ENCODE measurements at regions not wholly inside any gene's neighbourhood (a gene's known extent, or its start where the extent isn't known, plus 50 kb on each side); places are given as distances from the start of the nearest gene placed in this dataset.

- no peak overlapping the region for H3K4me2 ChIP-seq (ENCODE audit: extremely low read depth, insufficient read depth, low read length)
- H3K36me3 ChIP-seq (ENCODE audit: control insufficient read depth, insufficient read depth, low read length) = no peaks in the 10 kb centered on the region
- H3K9ac ChIP-seq (ENCODE audit: insufficient read depth, low read length) = no peak overlapping the region
- no peak for TF ChIP-seq EZH2 (IDR thresholded peaks at IDR 0.05; ENCODE audit: low read length, missing control alignments)
- no peak for TF ChIP-seq CTCF (conservative IDR thresholded peaks at IDR 0.05 in 1 of 2, IDR thresholded peaks at IDR 0.05 in 1 of 2; ENCODE audit: low read depth in 1 of 2, low read length in 2 of 2)
- H3K4me1 ChIP-seq (ENCODE audit: control insufficient read depth, extremely low read depth, insufficient read depth, low read length) = no peaks in the 10 kb centered on the region
- no peaks in the 10 kb centered on the region for H3K27me3 ChIP-seq (ENCODE audit: control insufficient read depth, insufficient read depth, low read length)
- H2AFZ ChIP-seq (ENCODE audit: low read length) = no peak overlapping the region
- no peak overlapping the region for H3K27ac ChIP-seq (ENCODE audit: insufficient read depth, low read length)
- no peaks in the 10 kb centered on the region for H3K9me3 ChIP-seq (ENCODE audit: control insufficient read depth, insufficient read depth, low read depth, low read length)
- no peaks in the 10 kb centered on the region for H4K20me1 ChIP-seq (ENCODE audit: control insufficient read depth, extremely low read depth, insufficient read depth, low read length)
- H3K79me2 ChIP-seq (ENCODE audit: control insufficient read depth, insufficient read depth, low read length) = no peaks in the 10 kb centered on the region
- no peak overlapping the region for H3K4me3 ChIP-seq (replicated peaks in 1 of 4; ENCODE audit: control extremely low read depth in 1 of 4, insufficient read depth in 1 of 4, low read depth in 3 of 4, low read length in 4 of 4)
- DNase-seq (ENCODE audit: low read depth in 2 of 2) = no peak
These were observed 170.2 kb downstream of the TEX29 start for GRCh38 chr13:111490611-111491010.

- H3K9ac ChIP-seq (ENCODE audit: insufficient read depth, low read length) = no peak overlapping the region
- DNase-seq (ENCODE audit: low read depth in 2 of 2) = no peak
- no peak overlapping the region for H3K27ac ChIP-seq (ENCODE audit: insufficient read depth, low read length)
- no peaks in the 10 kb centered on the region for H4K20me1 ChIP-seq (ENCODE audit: control insufficient read depth, extremely low read depth, insufficient read depth, low read length)
- no peak overlapping the region for H3K4me3 ChIP-seq (replicated peaks in 1 of 4; ENCODE audit: control extremely low read depth in 1 of 4, insufficient read depth in 1 of 4, low read depth in 3 of 4, low read length in 4 of 4)
- no peaks in the 10 kb centered on the region for H3K27me3 ChIP-seq (ENCODE audit: control insufficient read depth, insufficient read depth, low read length)
- no peaks in the 10 kb centered on the region for H3K9me3 ChIP-seq (ENCODE audit: control insufficient read depth, insufficient read depth, low read depth, low read length)
- no peak overlapping the region for H2AFZ ChIP-seq (ENCODE audit: low read length)
- H3K4me1 ChIP-seq (ENCODE audit: control insufficient read depth, extremely low read depth, insufficient read depth, low read length) = no peaks in the 10 kb centered on the region
- no peaks in the 10 kb centered on the region for H3K36me3 ChIP-seq (ENCODE audit: control insufficient read depth, insufficient read depth, low read length)
- no peak overlapping the region for H3K4me2 ChIP-seq (ENCODE audit: extremely low read depth, insufficient read depth, low read length)
- no peak for TF ChIP-seq EZH2 (IDR thresholded peaks at IDR 0.05; ENCODE audit: low read length, missing control alignments)
- TF ChIP-seq CTCF (conservative IDR thresholded peaks at IDR 0.05 in 1 of 2, IDR thresholded peaks at IDR 0.05 in 1 of 2; ENCODE audit: low read depth in 1 of 2, low read length in 2 of 2) = no peak
- H3K79me2 ChIP-seq (ENCODE audit: control insufficient read depth, insufficient read depth, low read length) = no peaks in the 10 kb centered on the region
These were observed 170.6 kb downstream of the TEX29 start for GRCh38 chr13:111491021-111491420.

- TF ChIP-seq CTCF (conservative IDR thresholded peaks at IDR 0.05 in 1 of 2, IDR thresholded peaks at IDR 0.05 in 1 of 2; ENCODE audit: low read depth in 1 of 2, low read length in 2 of 2) (no peak), EZH2 (IDR thresholded peaks at IDR 0.05; ENCODE audit: low read length, missing control alignments) (no peak)
- Histone ChIP-seq H2AFZ (ENCODE audit: low read length) (no peak overlapping the region), H3K4me3 (replicated peaks in 1 of 4; ENCODE audit: control extremely low read depth in 1 of 4, insufficient read depth in 1 of 4, low read depth in 3 of 4, low read length in 4 of 4) (no peak overlapping the region), H3K9me3 (ENCODE audit: control insufficient read depth, insufficient read depth, low read depth, low read length) (no peaks in the 10 kb centered on the region), H4K20me1 (ENCODE audit: control insufficient read depth, extremely low read depth, insufficient read depth, low read length) (no peaks in the 10 kb centered on the region), H3K27ac (ENCODE audit: insufficient read depth, low read length) (no peak overlapping the region), H3K36me3 (ENCODE audit: control insufficient read depth, insufficient read depth, low read length) (no peaks in the 10 kb centered on the region), H3K4me2 (ENCODE audit: extremely low read depth, insufficient read depth, low read length) (no peak overlapping the region), H3K79me2 (ENCODE audit: control insufficient read depth, insufficient read depth, low read length) (no peaks in the 10 kb centered on the region), H3K9ac (ENCODE audit: insufficient read depth, low read length) (no peak overlapping the region), H3K4me1 (ENCODE audit: control insufficient read depth, extremely low read depth, insufficient read depth, low read length) (no peaks in the 10 kb centered on the region), H3K27me3 (ENCODE audit: control insufficient read depth, insufficient read depth, low read length) (no peaks in the 10 kb centered on the region)
- no peak for DNase-seq (ENCODE audit: low read depth in 2 of 2)
These were observed 171.2 kb downstream of the TEX29 start for GRCh38 chr13:111491659-111492058.
